Astrocyte (in vitro differentiated cells and primary cell): ENCODE measurements at regions not wholly inside any gene's neighbourhood (a gene's known extent, or its start where the extent isn't known, plus 50 kb on each side); places are given as distances from the start of the nearest gene placed in this dataset.

Experiments used
- CTCF ChIP-seq: IDR thresholded peaks from 2 replicates; pipeline ENCODE4 v1.5.1; 2011; ENCODE audit warnings: low read depth, mild to moderate bottlenecking, inconsistent platforms, low read length, moderate library complexity; ENCODE audit not compliant: insufficient read depth
- EZH2 ChIP-seq: IDR thresholded peaks from 2 replicates; pipeline ENCODE4 v1.6.1; 2012; ENCODE audit warnings: mild to moderate bottlenecking, low read length, inconsistent platforms; ENCODE audit not compliant: insufficient read depth

GRCh38 chr3:132773071-132773619 lies 50.9 kb upstream of the NPHP3 start:
- TF ChIP-seq CTCF (no peak), EZH2 (no peak)
